Suprapubic skin (tissue), 4 donors: ENCODE measurements at regions not wholly inside any gene's neighbourhood (a gene's known extent, or its start where the extent isn't known, plus 50 kb on each side); places are given as distances from the start of the nearest gene placed in this dataset.

Experiments
- POLR2A ChIP-seq, 2 donors: fragments of 450-650 bp; IDR thresholded peaks; one replicate each; pipeline ENCODE4 v1.6.1; 2017; ENCODE audit warnings: antibody characterized with exemption in 2 of 2, mild to moderate bottlenecking in 2 of 2, moderate library complexity in 2 of 2
- POLR2AphosphoS5 ChIP-seq, 3 donors: sonication (generic); formaldehyde crosslinking; IDR thresholded peaks; one replicate each; pipeline ENCODE4 v1.6.1; 2017; ENCODE audit warnings: antibody characterized with exemption in 3 of 3

DNA sequence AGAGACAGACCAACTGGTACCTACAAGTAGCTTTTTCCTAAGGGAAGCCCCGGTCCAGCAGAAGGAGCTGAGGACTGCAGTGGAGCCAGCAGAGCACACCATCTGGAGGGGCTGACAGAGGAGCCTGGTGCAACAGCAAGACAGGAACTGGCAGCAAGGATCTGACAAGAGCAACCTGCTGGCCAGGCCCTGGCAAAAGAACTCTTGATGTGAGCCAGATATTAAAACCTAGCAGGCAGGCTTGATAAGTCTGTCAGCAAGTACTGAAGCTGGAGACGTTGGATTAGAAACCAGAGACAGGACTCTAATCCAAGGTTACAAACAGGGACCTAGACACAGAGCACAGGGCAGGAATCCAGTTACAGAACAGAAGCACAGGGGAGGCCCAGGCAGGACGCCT lies 260.7 kb upstream of the MGAT5 start:
- TF ChIP-seq POLR2A (IDR thresholded peaks at IDR 0.05): no peak
- no peak for TF ChIP-seq POLR2AphosphoS5 (IDR thresholded peaks at IDR 0.05)
